Left ventricle myocardium inferior (tissue), 1 donor: ENCODE measurements at regions not wholly inside any gene's neighbourhood (a gene's known extent, or its start where the extent isn't known, plus 50 kb on each side); places are given as distances from the start of the nearest gene placed in this dataset.

Experiments used
- DNase-seq: peaks from one replicate; pipeline ENCODE4 v3.0.0-alpha.2; 2020
- H3K27ac ChIP-seq: fragments of 200-600 bp; replicated peaks from 2 replicates; pipeline ENCODE4 v1.8.0; 2021
- H3K27me3 ChIP-seq: fragments of 200-600 bp; 2 replicates; pipeline ENCODE4 v1.8.0; 2021; ENCODE audit warnings: low read depth
- H3K36me3 ChIP-seq: fragments of 200-600 bp; 2 replicates; pipeline ENCODE4 v1.8.0; 2021
- H3K4me1 ChIP-seq: fragments of 200-600 bp; 2 replicates; pipeline ENCODE4 v1.8.0; 2021
- H3K4me3 ChIP-seq: fragments of 200-600 bp; 2 replicates; pipeline ENCODE4 v1.8.0; 2021; ENCODE audit warnings: mild to moderate bottlenecking, moderate library complexity
- H3K9me3 ChIP-seq: fragments of 200-600 bp; replicated peaks from 2 replicates; pipeline ENCODE4 v1.8.0; 2021
- intact Hi-C: fragments of 100-400 bp; cut with micrococcal nuclease; formaldehyde crosslinking; loops from one replicate; pipeline ENCODE4 v1.11.0; 2022
- TF ChIP-seq, protein P1 (sequence below): fragments of 200-600 bp; IDR thresholded peaks from 2 replicates; pipeline ENCODE4 v1.8.0; 2021; ENCODE audit warnings: antibody characterized with exemption, mild to moderate bottlenecking, borderline replicate concordance
- donor health status: DM: no; HTN: yes; CAD: no; lungs with severe emphysema.

- Histone ChIP-seq H3K4me3 (no peak overlapping the region), H3K36me3 (no peaks in the 10 kb centered on the region), H3K27me3 (peaks cover 96% of the 10 kb centered on the region), H3K27ac (no peak overlapping the region), H3K4me1 (no peaks in the 10 kb centered on the region), H3K9me3 (no peaks in the 10 kb centered on the region)
- intact Hi-C loops = no loop called here
- DNase-seq = no peak
- TF ChIP-seq, protein P1, sequence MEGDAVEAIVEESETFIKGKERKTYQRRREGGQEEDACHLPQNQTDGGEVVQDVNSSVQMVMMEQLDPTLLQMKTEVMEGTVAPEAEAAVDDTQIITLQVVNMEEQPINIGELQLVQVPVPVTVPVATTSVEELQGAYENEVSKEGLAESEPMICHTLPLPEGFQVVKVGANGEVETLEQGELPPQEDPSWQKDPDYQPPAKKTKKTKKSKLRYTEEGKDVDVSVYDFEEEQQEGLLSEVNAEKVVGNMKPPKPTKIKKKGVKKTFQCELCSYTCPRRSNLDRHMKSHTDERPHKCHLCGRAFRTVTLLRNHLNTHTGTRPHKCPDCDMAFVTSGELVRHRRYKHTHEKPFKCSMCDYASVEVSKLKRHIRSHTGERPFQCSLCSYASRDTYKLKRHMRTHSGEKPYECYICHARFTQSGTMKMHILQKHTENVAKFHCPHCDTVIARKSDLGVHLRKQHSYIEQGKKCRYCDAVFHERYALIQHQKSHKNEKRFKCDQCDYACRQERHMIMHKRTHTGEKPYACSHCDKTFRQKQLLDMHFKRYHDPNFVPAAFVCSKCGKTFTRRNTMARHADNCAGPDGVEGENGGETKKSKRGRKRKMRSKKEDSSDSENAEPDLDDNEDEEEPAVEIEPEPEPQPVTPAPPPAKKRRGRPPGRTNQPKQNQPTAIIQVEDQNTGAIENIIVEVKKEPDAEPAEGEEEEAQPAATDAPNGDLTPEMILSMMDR = no peak
These were observed 83.3 kb upstream of the DISP3 start for GRCh38 chr1:11395616-11396015.

GRCh38 chr1:11397151-11397901 is 81.6 kb upstream of the DISP3 start:
- intact Hi-C loops = no loop called here
- peaks cover 93% of the 10 kb centered on the region for H3K27me3 ChIP-seq
- no peaks in the 10 kb centered on the region for H3K4me1 ChIP-seq
- H3K27ac ChIP-seq = no peak overlapping the region
- no peaks in the 10 kb centered on the region for H3K36me3 ChIP-seq
- no peak for DNase-seq
- TF ChIP-seq, protein P1 = no peak
- H3K9me3 ChIP-seq = peaks cover 5% of the 10 kb centered on the region
- H3K4me3 ChIP-seq = no peak overlapping the region

- Histone ChIP-seq H3K4me3 (no peak overlapping the region), H3K27ac (no peak overlapping the region), H3K9me3 (peaks cover 6% of the 10 kb centered on the region), H3K36me3 (no peaks in the 10 kb centered on the region), H3K4me1 (no peaks in the 10 kb centered on the region), H3K27me3 (peaks cover 79% of the 10 kb centered on the region)
- TF ChIP-seq, protein P1 = no peak
- DNase-seq = no peak
- intact Hi-C loops = no loop called here
These were observed 79.7 kb upstream of the DISP3 start for GRCh38 chr1:11399250-11399649.

- DNase-seq = no peak
These were observed 78.8 kb upstream of the DISP3 start for GRCh38 chr1:11400155-11400554.

GRCh38 chr1:11400567-11400966 is 78.4 kb upstream of the DISP3 start:
- intact Hi-C loops = no loop called here
- no peak overlapping the region for H3K4me3 ChIP-seq
- H3K27me3 ChIP-seq = peaks cover 67% of the 10 kb centered on the region
- TF ChIP-seq, protein P1 = no peak
- H3K9me3 ChIP-seq = peaks cover 6% of the 10 kb centered on the region
- H3K36me3 ChIP-seq = no peaks in the 10 kb centered on the region
- H3K27ac ChIP-seq = no peak overlapping the region
- H3K4me1 ChIP-seq = no peaks in the 10 kb centered on the region
- DNase-seq = no peak

More at GRCh38 chr1:11400155-11400554, 78.8 kb upstream of the DISP3 start:
- Histone ChIP-seq H3K27me3 (peaks cover 70% of the 10 kb centered on the region), H3K4me3 (no peak overlapping the region), H3K9me3 (peaks cover 6% of the 10 kb centered on the region), H3K27ac (no peak overlapping the region), H3K4me1 (no peaks in the 10 kb centered on the region), H3K36me3 (no peaks in the 10 kb centered on the region)
- TF ChIP-seq, protein P1 = no peak
- intact Hi-C loops = no loop called here
